Prostate gland (tissue), 2 donors: ENCODE measurements at regions not wholly inside any gene's neighbourhood (a gene's known extent, or its start where the extent isn't known, plus 50 kb on each side); places are given as distances from the start of the nearest gene placed in this dataset.
"Not testable (repeated sequence)": the region's sequence is repeated elsewhere in the genome, so short reads cannot be mapped to it uniquely, and the experiment has no call there.

Source experiments
- POLR2A ChIP-seq: fragments of 450-650 bp; IDR thresholded peaks from one replicate; pipeline ENCODE4 v1.6.1; 2016; ENCODE audit warnings: antibody characterized with exemption, mild to moderate bottlenecking
- POLR2AphosphoS5 ChIP-seq: sonication (generic); formaldehyde crosslinking; IDR thresholded peaks from one replicate; pipeline ENCODE4 v1.6.1; 2017; ENCODE audit warnings: antibody characterized with exemption
- TF ChIP-seq, protein P1 (sequence below), 4 experiments: fragments of 200-600 bp in 2 of 4; fragments of 450-650 bp in 2 of 4; sonication (generic) in 2 of 4; IDR thresholded peaks; 1 replicate in 3 of 4; 2 replicates in 1 of 4; pipeline ENCODE4 v1.5.1; 2016 to 2019; ENCODE audit warnings: antibody characterized with exemption in 4 of 4, mild to moderate bottlenecking in 2 of 4, moderate library complexity in 2 of 4

DNA sequence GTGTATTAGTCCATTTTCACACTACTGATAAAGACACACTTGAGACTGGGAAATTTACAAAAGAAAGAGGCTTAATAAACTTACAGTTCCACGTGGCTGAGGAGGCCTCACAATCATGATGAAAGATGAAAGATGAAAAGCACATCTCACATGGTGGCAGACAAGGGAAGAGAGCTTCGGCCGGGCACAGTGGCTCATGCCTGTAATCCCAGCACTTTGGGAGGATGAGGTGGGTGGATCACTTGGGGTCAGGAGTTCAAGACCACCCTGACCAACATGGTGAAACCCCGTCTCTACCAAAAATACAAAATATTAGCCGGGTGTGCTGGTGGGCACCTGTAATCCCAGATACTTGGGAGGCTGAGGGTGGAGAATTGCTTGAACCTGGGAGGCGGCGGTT lies 682.7 kb downstream of the PTPRU start:
- TF ChIP-seq, protein P1, sequence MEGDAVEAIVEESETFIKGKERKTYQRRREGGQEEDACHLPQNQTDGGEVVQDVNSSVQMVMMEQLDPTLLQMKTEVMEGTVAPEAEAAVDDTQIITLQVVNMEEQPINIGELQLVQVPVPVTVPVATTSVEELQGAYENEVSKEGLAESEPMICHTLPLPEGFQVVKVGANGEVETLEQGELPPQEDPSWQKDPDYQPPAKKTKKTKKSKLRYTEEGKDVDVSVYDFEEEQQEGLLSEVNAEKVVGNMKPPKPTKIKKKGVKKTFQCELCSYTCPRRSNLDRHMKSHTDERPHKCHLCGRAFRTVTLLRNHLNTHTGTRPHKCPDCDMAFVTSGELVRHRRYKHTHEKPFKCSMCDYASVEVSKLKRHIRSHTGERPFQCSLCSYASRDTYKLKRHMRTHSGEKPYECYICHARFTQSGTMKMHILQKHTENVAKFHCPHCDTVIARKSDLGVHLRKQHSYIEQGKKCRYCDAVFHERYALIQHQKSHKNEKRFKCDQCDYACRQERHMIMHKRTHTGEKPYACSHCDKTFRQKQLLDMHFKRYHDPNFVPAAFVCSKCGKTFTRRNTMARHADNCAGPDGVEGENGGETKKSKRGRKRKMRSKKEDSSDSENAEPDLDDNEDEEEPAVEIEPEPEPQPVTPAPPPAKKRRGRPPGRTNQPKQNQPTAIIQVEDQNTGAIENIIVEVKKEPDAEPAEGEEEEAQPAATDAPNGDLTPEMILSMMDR (IDR thresholded peaks at IDR 0.05): not testable (repeated sequence)
- not testable (repeated sequence) for TF ChIP-seq POLR2A, POLR2AphosphoS5
